Fibroblast of skin of back (primary cell): ENCODE measurements at regions not wholly inside any gene's neighbourhood (a gene's known extent, or its start where the extent isn't known, plus 50 kb on each side); places are given as distances from the start of the nearest gene placed in this dataset.
"Not testable (repeated sequence)": the region's sequence is repeated elsewhere in the genome, so short reads cannot be mapped to it uniquely, and the experiment has no call there.

ENCODE experiments used
- DNase-seq: peaks from one replicate; pipeline ENCODE4 v3.0.0-alpha.2; 2013

- no peak for DNase-seq
These were observed 99.9 kb upstream of the SERBP1 start for GRCh38 chr1:67530071-67530470.

GRCh38 chr1:67532452-67533216 is 102.4 kb upstream of the SERBP1 start:
- DNase-seq = peak; percentile 78

- peak; percentile 71 for DNase-seq
These were observed 104.4 kb upstream of the SERBP1 start for GRCh38 chr1:67534627-67535065.

GRCh38 chr1:67535474-67535873 is 105.3 kb upstream of the SERBP1 start:
- DNase-seq = peak; percentile 79

- DNase-seq = no peak
These were observed 106.9 kb upstream of the SERBP1 start for GRCh38 chr1:67536957-67537666.

GRCh38 chr1:67537667-67538018 is 107.4 kb upstream of the SERBP1 start:
- no peak for DNase-seq

GRCh38 chr1:67540025-67540732 is 110.0 kb upstream of the SERBP1 start:
- DNase-seq = no peak

- DNase-seq = peak; percentile 25
These were observed 110.5 kb upstream of the SERBP1 start for GRCh38 chr1:67540733-67541125.

GRCh38 chr1:67542747-67543146 is 112.5 kb upstream of the SERBP1 start:
- no peak for DNase-seq

GRCh38 chr1:67544921-67545320 is 114.7 kb upstream of the SERBP1 start:
- DNase-seq = no peak

GRCh38 chr1:67545364-67545763 is 115.2 kb upstream of the SERBP1 start:
- DNase-seq = no peak

GRCh38 chr1:67551375-67551774 is 121.2 kb upstream of the SERBP1 start:
- no peak for DNase-seq

- DNase-seq = no peak
These were observed 122.1 kb upstream of the SERBP1 start for GRCh38 chr1:67552336-67552759.

GRCh38 chr1:67554204-67554603 is 124.0 kb upstream of the SERBP1 start:
- DNase-seq = not testable (repeated sequence)

- DNase-seq = no peak
These were observed 125.5 kb upstream of the SERBP1 start for GRCh38 chr1:67555461-67556296.

- no peak for DNase-seq
These were observed 126.2 kb upstream of the SERBP1 start for GRCh38 chr1:67556297-67556900.

- DNase-seq = no peak
These were observed 127.1 kb upstream of the GADD45A start for GRCh38 chr1:67557696-67558448.

GRCh38 chr1:67558449-67559193 is 126.4 kb upstream of the GADD45A start:
- DNase-seq = no peak

- DNase-seq = peak; percentile 79
These were observed 125.7 kb upstream of the GADD45A start for GRCh38 chr1:67559222-67559700.

GRCh38 chr1:67560580-67561255 is 124.3 kb upstream of the GADD45A start:
- DNase-seq = no peak
